ENCODE measurements at regions not wholly inside any gene's neighbourhood (a gene's known extent, or its start where the extent isn't known, plus 50 kb on each side); places are given as distances from the start of the nearest gene placed in this dataset.

DNA sequence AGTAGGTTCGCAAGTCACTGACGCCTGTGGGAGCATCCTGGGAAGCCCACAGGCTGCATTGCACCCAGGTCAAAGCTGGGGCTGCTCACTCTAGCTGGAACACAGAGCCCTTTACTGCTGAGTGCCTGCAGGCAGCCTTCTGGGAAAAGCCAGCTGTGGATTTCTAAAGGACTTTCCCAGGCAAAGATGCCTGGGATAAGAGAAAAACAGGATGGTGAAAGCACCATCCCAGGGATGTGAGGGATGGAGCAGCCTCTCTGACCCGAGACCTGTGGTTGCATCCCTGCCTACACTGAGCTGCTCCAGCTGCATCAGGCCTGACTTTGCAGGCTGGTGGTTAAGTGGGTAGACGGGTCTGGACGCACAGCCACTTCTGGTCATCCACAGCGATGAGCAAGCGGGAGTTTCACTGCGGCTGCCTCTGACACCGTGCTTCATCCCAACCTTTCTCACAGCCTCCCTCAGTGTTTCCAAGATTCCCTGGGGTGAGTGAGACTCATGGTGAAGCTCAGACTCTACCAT, 52.5 kb upstream of the AMOTL2 start (continued):
- TF ChIP-seq MAZ (IDR thresholded peaks at IDR 0.05; ENCODE audit: borderline replicate concordance, low read depth, low read length) (no peak), BHLHE40 (IDR thresholded peaks at IDR 0.05; ENCODE audit: low read depth, low read length) (no peak; the same call in 1 of the 2 replicates), RCOR1 (IDR thresholded peaks at IDR 0.05; ENCODE audit: insufficient replicate concordance, low read length) (no peak), NFE2L2 (IDR thresholded peaks at IDR 0.05; ENCODE audit: low read depth, low read length) (peak; percentile 36; the same call in 1 of the 2 replicates), CEBPB (IDR thresholded peaks at IDR 0.05; ENCODE audit: low read depth, low read length) (peak; percentile 68), MXI1 (IDR thresholded peaks at IDR 0.05; ENCODE audit: borderline replicate concordance, low read depth, low read length) (no peak)

DNA sequence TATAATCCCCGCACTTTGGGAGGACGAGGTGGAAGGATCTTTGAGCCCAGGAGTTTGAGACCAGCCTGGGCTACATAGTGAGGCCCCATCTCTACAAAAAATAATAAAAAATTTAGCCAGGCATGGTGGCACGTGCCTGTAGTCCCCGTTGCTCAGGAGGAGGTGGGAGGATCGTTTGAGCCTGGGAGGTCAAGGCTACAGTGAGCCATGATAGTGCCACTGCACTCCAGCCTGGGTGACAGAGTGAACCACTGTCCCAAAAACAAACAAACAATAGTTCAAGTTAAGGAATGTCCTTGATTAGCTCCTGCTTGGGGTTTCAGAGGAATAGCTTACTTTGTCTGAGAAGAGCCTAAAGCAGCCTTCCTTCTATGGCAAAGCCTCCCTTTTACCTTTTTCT, 51.7 kb upstream of the AMOTL2 start:
- dilution Hi-C loops (cut with HindIII; ENCODE audit: low sequenced_read_pairs, unreplicated experiment) = no loop called here
- no CpG with 5 or more reads among the region's 5 CpGs for WGBS, 2 experiments (ENCODE audit: extremely low coverage in 2 of 2, insufficient read length in 1 of 2)
- Histone ChIP-seq H3K4me3 (ENCODE audit: insufficient read depth, low read depth, low read length) (no peak overlapping the region), H2BK5ac (ENCODE audit: low read depth, low read length, poor library complexity, severe bottlenecking) (peak overlapping the region; percentile 99), H3K23ac (ENCODE audit: low read depth, low read length) (peak overlapping the region; percentile 87), H3K56ac (ENCODE audit: extremely low read depth, insufficient read depth, low read length) (peak overlapping the region; percentile 94; the same call in 1 of the 2 replicates), H4K91ac (ENCODE audit: insufficient read depth, low read depth, low read length) (peak overlapping the region; percentile 99), H4K20me1 (ENCODE audit: insufficient read depth, low read length) (no peaks in the 10 kb centered on the region; the same call in 1 of the 2 replicates), H2AK5ac (ENCODE audit: low read depth, low read length) (peak overlapping the region; percentile 98), H3K9me1 (ENCODE audit: insufficient read depth, low read length) (peaks cover 38% of the 10 kb centered on the region), H2AK9ac (replicated peaks; ENCODE audit: low read depth, low read length, poor library complexity) (peak overlapping the region; percentile 94), H2BK120ac (ENCODE audit: low read depth, low read length) (peak overlapping the region; percentile 96), H3K4ac (ENCODE audit: low read depth, low read length) (peak overlapping the region; percentile 98), H3K18ac (ENCODE audit: low read depth, low read length) (peak overlapping the region; percentile 70), H3K9ac (ENCODE audit: low read depth, low read length) (no peak overlapping the region), H3K27ac (ENCODE audit: insufficient read depth, low read length) (peak overlapping the region; percentile 89; the same call in 1 of the 2 replicates), H3K14ac (replicated peaks; ENCODE audit: low read depth, low read length) (peak overlapping the region; percentile 89), H2BK20ac (ENCODE audit: low read depth, low read length) (peak overlapping the region; percentile 94), H3K9me3 (ENCODE audit: control insufficient read depth, insufficient read depth, low read length) (no peaks in the 10 kb centered on the region), H3K27me3 (ENCODE audit: control insufficient read depth, insufficient read depth, low read length) (no peaks in the 10 kb centered on the region), H3K4me1 (ENCODE audit: control insufficient read depth, insufficient read depth, low read length) (peaks cover 30% of the 10 kb centered on the region), H4K8ac (ENCODE audit: low read depth in 2 of 2, low read length in 2 of 2) (peak overlapping the region; percentile 77 to 95), H3K79me1 (ENCODE audit: low read depth in 1 of 2, low read length in 2 of 2) (peaks cover 0 to 24% of the 10 kb centered on the region in 2 experiments; a peak in 2 of 4 replicates), H4K5ac (ENCODE audit: low read depth, low read length) (peak overlapping the region; percentile 63; the same call in 1 of the 2 replicates), H2AFZ (replicated peaks; ENCODE audit: low read length, poor library complexity) (no peak overlapping the region), H3K4me2 (ENCODE audit: low read depth, low read length) (no peak overlapping the region), H3K36me3 (ENCODE audit: control insufficient read depth, insufficient read depth, low read length) (no peaks in the 10 kb centered on the region), H2BK15ac (ENCODE audit: low read depth, low read length) (peak overlapping the region; percentile 100; the same call in 2 of the 3 replicates)
- no peak for TF ChIP-seq MXI1 (IDR thresholded peaks at IDR 0.05; ENCODE audit: borderline replicate concordance, low read depth, low read length)
- TF ChIP-seq RFX5 (IDR thresholded peaks at IDR 0.05; ENCODE audit: low read depth, low read length) = no peak
- no peak for TF ChIP-seq MAFK (IDR thresholded peaks at IDR 0.05; ENCODE audit: low read depth, low read length)
- TF ChIP-seq, protein P1, sequence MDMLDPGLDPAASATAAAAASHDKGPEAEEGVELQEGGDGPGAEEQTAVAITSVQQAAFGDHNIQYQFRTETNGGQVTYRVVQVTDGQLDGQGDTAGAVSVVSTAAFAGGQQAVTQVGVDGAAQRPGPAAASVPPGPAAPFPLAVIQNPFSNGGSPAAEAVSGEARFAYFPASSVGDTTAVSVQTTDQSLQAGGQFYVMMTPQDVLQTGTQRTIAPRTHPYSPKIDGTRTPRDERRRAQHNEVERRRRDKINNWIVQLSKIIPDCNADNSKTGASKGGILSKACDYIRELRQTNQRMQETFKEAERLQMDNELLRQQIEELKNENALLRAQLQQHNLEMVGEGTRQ (IDR thresholded peaks at IDR 0.05; ENCODE audit: low read depth, low read length) = no peak
- no peak for TF ChIP-seq RAD21 (IDR thresholded peaks at IDR 0.05; ENCODE audit: low read length)
- TF ChIP-seq POLR2A (IDR thresholded peaks at IDR 0.05; ENCODE audit: low read depth, low read length) = no peak
- no peak for TF ChIP-seq SMC3 (IDR thresholded peaks at IDR 0.05; ENCODE audit: low read depth, low read length)
- TF ChIP-seq BHLHE40 (IDR thresholded peaks at IDR 0.05; ENCODE audit: low read depth, low read length) = no peak
- no peak for TF ChIP-seq RCOR1 (IDR thresholded peaks at IDR 0.05; ENCODE audit: insufficient replicate concordance, low read length)
- TF ChIP-seq CEBPB (IDR thresholded peaks at IDR 0.05; ENCODE audit: low read depth, low read length) = no peak
- no peak for TF ChIP-seq MAZ (IDR thresholded peaks at IDR 0.05; ENCODE audit: borderline replicate concordance, low read depth, low read length)
- no peak for TF ChIP-seq CHD1 (IDR thresholded peaks at IDR 0.05; ENCODE audit: low read depth, low read length)
- POLR2A ChIA-PET (ENCODE audit: unreplicated experiment) = interaction anchor here (1.1 kb wide), 1 partner anchor 54 kb away, joined by 4 read pairs; no protein-coding TSS in a partner anchor
- BruUV-seq (replicated peaks) = no TSS peak
- DNase-seq (no peak), ATAC-seq (ENCODE audit: low read depth) (no peak)
- intact Hi-C loops (cut with micrococcal nuclease) = no loop called here
- CTCF ChIA-PET = interaction anchor here (0.9 to 2.4 kb wide), 3 partner anchors 9 to 42 kb away, joined by 3 to 6 read pairs (median 3); no protein-coding TSS in a partner anchor
- in situ Hi-C loops (cut with MboI; ENCODE audit: low sequenced_read_pairs) = loop anchor here (5.0 kb wide), 1 partner anchor 36 kb away; no protein-coding TSS in a partner anchor

Data from IMR-90 (cell line).